Endothelial cell (in vitro differentiated cells): ENCODE measurements at regions not wholly inside any gene's neighbourhood (a gene's known extent, or its start where the extent isn't known, plus 50 kb on each side); places are given as distances from the start of the nearest gene placed in this dataset.
"Not testable (repeated sequence)": the region's sequence is repeated elsewhere in the genome, so short reads cannot be mapped to it uniquely, and the experiment has no call there.

Experiments used
- DNase-seq: peaks from one replicate; pipeline ENCODE4 v3.0.0; 2021; ENCODE audit warnings: low spot score
- H3K27ac Mint-ChIP-seq: one replicate; pipeline ENCODE4 v1.8.0; 2021; ENCODE audit warnings: mixed read lengths, inconsistent platforms; ENCODE audit not compliant: unreplicated experiment
- H3K27me3 Mint-ChIP-seq: one replicate; pipeline ENCODE4 v1.8.0; 2021; ENCODE audit warnings: mild to moderate bottlenecking, moderate library complexity, mixed read lengths, inconsistent platforms; ENCODE audit not compliant: unreplicated experiment
- H3K36me3 Mint-ChIP-seq: one replicate; pipeline ENCODE4 v1.8.0; 2021; ENCODE audit warnings: mild to moderate bottlenecking, low read depth, mixed read lengths, inconsistent platforms; ENCODE audit not compliant: unreplicated experiment
- H3K4me1 Mint-ChIP-seq: one replicate; pipeline ENCODE4 v1.8.0; 2021; ENCODE audit warnings: mild to moderate bottlenecking, mixed read lengths, inconsistent platforms; ENCODE audit not compliant: unreplicated experiment
- H3K4me3 Mint-ChIP-seq: one replicate; pipeline ENCODE4 v1.8.0; 2021; ENCODE audit warnings: mild to moderate bottlenecking, mixed read lengths, inconsistent platforms; ENCODE audit not compliant: unreplicated experiment
- H3K9me3 Mint-ChIP-seq: one replicate; pipeline ENCODE4 v1.8.0; 2021; ENCODE audit warnings: mixed read lengths, inconsistent platforms; ENCODE audit not compliant: unreplicated experiment
- TF ChIP-seq, protein P1 (sequence below): fragments of 200-600 bp; sonication (generic); IDR thresholded peaks from one replicate; pipeline ENCODE4 v1.5.0; 2021; ENCODE audit warnings: antibody characterized with exemption; ENCODE audit not compliant: unreplicated experiment

DNA sequence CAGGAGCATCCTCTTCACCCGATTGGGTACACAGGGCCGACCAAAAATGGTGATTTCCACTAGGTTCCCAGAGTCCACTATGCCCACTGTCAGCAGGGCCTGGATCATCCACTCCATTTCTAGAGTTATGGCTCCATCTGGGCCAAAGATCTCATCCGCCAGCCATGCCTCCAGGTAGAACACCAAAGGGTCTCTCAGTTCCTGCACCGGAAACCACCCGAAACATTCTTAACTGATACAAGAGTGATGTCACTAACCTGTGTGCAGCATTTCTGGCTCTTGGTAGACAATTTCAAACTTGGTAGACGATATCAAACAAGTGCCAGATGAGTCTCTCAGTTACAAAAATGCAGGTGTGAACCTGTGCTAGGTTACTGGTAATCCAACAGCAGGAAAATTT, 306.1 kb downstream of the BCOR start:
- Mint-ChIP-seq H3K4me1 (no peaks in the 10 kb centered on the region), H3K4me3 (no peak overlapping the region), H3K9me3 (no peaks in the 10 kb centered on the region), H3K36me3 (no peaks in the 10 kb centered on the region), H3K27me3 (no peaks in the 10 kb centered on the region), H3K27ac (no peak overlapping the region)
- TF ChIP-seq, protein P1, sequence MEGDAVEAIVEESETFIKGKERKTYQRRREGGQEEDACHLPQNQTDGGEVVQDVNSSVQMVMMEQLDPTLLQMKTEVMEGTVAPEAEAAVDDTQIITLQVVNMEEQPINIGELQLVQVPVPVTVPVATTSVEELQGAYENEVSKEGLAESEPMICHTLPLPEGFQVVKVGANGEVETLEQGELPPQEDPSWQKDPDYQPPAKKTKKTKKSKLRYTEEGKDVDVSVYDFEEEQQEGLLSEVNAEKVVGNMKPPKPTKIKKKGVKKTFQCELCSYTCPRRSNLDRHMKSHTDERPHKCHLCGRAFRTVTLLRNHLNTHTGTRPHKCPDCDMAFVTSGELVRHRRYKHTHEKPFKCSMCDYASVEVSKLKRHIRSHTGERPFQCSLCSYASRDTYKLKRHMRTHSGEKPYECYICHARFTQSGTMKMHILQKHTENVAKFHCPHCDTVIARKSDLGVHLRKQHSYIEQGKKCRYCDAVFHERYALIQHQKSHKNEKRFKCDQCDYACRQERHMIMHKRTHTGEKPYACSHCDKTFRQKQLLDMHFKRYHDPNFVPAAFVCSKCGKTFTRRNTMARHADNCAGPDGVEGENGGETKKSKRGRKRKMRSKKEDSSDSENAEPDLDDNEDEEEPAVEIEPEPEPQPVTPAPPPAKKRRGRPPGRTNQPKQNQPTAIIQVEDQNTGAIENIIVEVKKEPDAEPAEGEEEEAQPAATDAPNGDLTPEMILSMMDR = no peak
- no peak for DNase-seq

DNA sequence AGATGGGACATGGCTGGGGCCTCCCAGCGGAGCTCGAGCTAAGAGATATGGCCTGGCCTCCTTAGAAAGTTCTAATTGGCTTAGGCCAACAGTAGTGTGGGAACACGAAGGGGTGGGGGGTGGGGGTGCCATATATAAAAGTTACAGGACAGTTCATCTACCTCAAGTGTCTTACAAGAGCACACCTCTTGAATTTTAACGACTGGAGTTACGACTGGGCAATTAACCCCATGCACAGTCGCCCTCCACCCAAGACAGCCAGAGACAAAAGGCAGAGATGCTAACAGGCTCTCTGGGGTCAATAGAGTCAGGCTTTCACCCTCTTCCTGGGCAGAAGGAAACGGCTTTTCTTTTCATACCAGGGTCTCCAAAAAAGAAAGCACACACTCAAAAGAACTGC, 302.2 kb downstream of the BCOR start:
- Mint-ChIP-seq H3K9me3 (no peaks in the 10 kb centered on the region), H3K4me3 (no peak overlapping the region), H3K36me3 (no peaks in the 10 kb centered on the region), H3K27me3 (no peaks in the 10 kb centered on the region), H3K4me1 (no peaks in the 10 kb centered on the region), H3K27ac (no peak overlapping the region)
- no peak for DNase-seq
- TF ChIP-seq, protein P1 = no peak

DNA sequence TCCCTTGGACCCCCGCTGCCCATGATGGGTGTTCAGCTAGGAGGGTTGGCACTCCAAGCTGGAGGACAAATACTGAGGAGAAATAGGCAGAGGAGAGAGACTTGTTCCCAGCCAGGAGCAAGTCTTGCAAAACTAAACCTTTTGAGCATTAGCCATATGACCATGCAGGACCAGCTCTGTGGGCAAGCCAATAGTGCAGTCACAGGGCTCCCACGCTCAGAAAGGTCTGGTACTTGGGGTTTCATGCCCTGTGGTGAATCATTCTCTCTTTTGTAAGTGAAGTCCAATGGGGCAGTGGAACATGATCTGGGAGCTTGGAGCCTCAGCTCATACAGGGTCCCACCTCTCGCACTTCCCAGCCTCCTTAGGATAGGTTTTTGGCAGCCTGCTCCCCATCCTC, 300.9 kb downstream of the BCOR start:
- TF ChIP-seq, protein P1 = no peak
- no peak overlapping the region for H3K4me3 Mint-ChIP-seq
- H3K27ac Mint-ChIP-seq = no peak overlapping the region
- no peaks in the 10 kb centered on the region for H3K4me1 Mint-ChIP-seq
- H3K36me3 Mint-ChIP-seq = no peaks in the 10 kb centered on the region
- H3K9me3 Mint-ChIP-seq = no peaks in the 10 kb centered on the region
- DNase-seq = no peak
- no peaks in the 10 kb centered on the region for H3K27me3 Mint-ChIP-seq

DNA sequence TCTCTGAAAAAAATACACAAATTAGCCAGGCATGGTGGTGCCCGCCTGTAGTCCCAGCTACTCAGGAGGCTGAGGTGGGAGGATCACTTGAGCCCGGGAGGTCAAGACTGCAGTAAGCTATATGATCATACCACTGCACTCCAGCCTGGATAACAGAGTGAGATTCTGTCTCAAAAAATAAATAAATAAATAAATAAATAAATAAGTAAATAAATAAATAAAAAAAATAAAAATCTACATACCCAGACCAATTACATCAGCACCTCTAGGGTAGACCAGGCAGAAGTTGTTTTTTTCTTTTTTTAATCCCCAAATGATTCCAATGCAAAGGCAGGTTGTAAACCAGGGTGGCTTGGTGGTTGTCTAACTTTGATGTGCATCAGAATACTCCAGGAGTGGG, 299.3 kb downstream of the BCOR start:
- DNase-seq, H3K27ac Mint-ChIP-seq, H3K36me3 Mint-ChIP-seq, H3K4me1 Mint-ChIP-seq, H3K27me3 Mint-ChIP-seq, H3K9me3 Mint-ChIP-seq, H3K4me3 Mint-ChIP-seq: not testable (repeated sequence)

DNA sequence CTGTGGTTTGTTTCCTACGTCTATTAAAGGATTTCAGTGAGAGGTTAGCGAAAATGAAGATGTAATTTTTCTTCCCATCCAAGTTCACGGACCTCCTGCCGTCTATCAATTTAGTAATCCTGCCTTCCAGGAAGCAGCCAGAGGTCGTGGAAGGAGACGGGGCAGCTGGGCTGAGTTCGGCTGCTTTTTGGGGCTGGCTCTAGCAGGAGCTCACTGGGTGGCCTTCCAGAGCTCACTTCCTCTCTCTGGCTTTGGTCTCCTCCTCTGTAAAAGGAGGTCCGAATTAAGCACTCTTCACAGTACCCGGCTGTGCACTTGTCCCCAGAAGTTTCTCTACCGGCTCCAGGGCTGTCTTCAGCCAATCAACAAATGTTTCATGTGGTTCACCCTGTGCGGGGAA, 295.4 kb downstream of the BCOR start:
- Mint-ChIP-seq H3K4me1 (no peaks in the 10 kb centered on the region), H3K27ac (no peak overlapping the region), H3K9me3 (no peaks in the 10 kb centered on the region), H3K4me3 (no peak overlapping the region), H3K36me3 (no peaks in the 10 kb centered on the region), H3K27me3 (peaks cover 2% of the 10 kb centered on the region)
- DNase-seq = no peak
- TF ChIP-seq, protein P1 = no peak

DNA sequence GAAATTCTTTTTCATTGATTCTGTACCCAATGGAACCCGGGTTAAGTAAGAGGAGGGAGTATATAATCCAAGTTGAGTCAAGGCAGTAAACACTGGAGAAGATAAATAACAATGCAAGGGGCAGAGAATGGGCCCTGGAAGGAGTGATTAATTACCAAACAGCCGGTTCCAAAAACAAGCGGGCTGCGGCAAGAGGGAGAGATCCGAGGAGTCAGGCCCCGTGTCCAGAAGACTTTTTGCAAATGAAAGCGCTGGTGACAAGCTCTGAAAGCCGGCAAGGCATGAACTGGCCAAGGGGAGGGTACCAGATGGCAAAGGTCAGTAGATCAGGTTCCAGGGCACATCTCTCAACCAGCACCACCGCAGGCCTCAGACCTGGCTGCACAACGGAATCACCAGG, 294.9 kb downstream of the BCOR start:
- Mint-ChIP-seq H3K36me3 (no peaks in the 10 kb centered on the region), H3K4me1 (peaks cover 2% of the 10 kb centered on the region), H3K27ac (no peak overlapping the region), H3K9me3 (no peaks in the 10 kb centered on the region), H3K4me3 (no peak overlapping the region), H3K27me3 (peaks cover 2% of the 10 kb centered on the region)
- TF ChIP-seq, protein P1 = no peak
- no peak for DNase-seq
